ENCODE measurements at regions not wholly inside any gene's neighbourhood (a gene's known extent, or its start where the extent isn't known, plus 50 kb on each side); places are given as distances from the start of the nearest gene placed in this dataset.

DNA sequence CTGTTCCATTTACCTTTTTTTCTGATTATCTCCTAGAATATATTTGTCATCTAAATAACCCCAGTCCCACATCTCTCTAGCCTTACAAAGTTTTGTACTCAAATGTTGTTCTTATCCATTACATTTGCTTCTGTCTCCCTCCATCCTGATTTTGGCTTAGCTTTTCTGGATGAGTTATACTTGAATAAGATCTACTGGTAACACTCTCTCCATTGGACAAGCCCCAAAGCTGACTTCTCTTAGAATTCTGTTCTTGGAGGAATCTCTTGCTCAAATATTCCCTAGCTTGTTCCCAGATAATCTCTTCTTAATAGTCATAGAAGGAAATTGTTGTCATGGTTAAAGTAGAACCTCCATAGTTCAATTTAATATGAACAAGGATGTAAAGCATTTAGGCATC, 115.5 kb upstream of the HS3ST1 start:
- POLR2A ChIA-PET: no interaction called here
- TF ChIP-seq, protein P1, sequence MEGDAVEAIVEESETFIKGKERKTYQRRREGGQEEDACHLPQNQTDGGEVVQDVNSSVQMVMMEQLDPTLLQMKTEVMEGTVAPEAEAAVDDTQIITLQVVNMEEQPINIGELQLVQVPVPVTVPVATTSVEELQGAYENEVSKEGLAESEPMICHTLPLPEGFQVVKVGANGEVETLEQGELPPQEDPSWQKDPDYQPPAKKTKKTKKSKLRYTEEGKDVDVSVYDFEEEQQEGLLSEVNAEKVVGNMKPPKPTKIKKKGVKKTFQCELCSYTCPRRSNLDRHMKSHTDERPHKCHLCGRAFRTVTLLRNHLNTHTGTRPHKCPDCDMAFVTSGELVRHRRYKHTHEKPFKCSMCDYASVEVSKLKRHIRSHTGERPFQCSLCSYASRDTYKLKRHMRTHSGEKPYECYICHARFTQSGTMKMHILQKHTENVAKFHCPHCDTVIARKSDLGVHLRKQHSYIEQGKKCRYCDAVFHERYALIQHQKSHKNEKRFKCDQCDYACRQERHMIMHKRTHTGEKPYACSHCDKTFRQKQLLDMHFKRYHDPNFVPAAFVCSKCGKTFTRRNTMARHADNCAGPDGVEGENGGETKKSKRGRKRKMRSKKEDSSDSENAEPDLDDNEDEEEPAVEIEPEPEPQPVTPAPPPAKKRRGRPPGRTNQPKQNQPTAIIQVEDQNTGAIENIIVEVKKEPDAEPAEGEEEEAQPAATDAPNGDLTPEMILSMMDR (IDR thresholded peaks at IDR 0.05): no peak
- ATAC-seq (ENCODE audit: poor library complexity) (no peak), DNase-seq (no peak)
- peaks cover under 1% of the 10 kb centered on the region for H3K27me3 Mint-ChIP-seq
- no peaks in the 10 kb centered on the region for H3K27me3 ChIP-seq (ENCODE audit: control insufficient read depth in 1 of 2, insufficient read depth in 2 of 2, low read length in 2 of 2)
- CTCF ChIA-PET: no interaction called here
- H3K27ac Mint-ChIP-seq: no peak overlapping the region
- no peaks in the 10 kb centered on the region for H3K4me1 Mint-ChIP-seq (ENCODE audit: low read depth)
- intact Hi-C loops (cut with DNase I, micrococcal nuclease): no loop called here
- H3K4me3 Mint-ChIP-seq: no peak overlapping the region
- H3K4me3 ChIP-seq (ENCODE audit: low read length): no peak overlapping the region
- H3K4me1 ChIP-seq (ENCODE audit: insufficient read depth, low read length): no peaks in the 10 kb centered on the region
- no peaks in the 10 kb centered on the region for H3K9me3 Mint-ChIP-seq
- H3K36me3 ChIP-seq (ENCODE audit: insufficient read depth, low read length): no peaks in the 10 kb centered on the region
- H3K27ac ChIP-seq (ENCODE audit: low read depth in 1 of 2, low read length in 2 of 2): no peak overlapping the region
- H3K36me3 Mint-ChIP-seq (ENCODE audit: low read depth): no peaks in the 10 kb centered on the region
- H3K9me3 ChIP-seq (ENCODE audit: control insufficient read depth in 1 of 2, insufficient read depth in 1 of 2, low read length in 2 of 2): no peaks in the 10 kb centered on the region

DNA sequence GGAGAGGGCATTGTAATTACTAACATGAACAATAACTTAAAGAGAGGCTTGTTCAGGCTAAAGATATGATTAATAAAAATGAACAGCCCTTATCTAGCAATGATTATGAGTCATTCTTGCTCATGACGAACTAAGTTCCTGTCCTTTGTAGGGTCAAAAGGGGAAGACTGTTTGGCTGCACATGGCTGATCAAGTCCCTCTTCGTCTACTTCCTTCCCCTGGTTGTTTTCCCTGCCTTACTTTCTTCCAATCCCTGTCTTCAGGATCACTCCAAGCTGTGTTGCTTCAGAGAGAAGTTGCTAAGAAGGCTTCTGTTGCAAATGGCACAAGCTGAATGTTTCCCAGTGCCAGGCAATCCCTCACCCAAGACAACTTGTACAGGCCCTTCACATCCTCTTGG, 115.0 kb upstream of the HS3ST1 start:
- Mint-ChIP-seq H3K36me3 (ENCODE audit: low read depth) (no peaks in the 10 kb centered on the region), H3K4me1 (ENCODE audit: low read depth) (no peaks in the 10 kb centered on the region), H3K27ac (no peak overlapping the region), H3K27me3 (no peaks in the 10 kb centered on the region), H3K9me3 (no peaks in the 10 kb centered on the region), H3K4me3 (no peak overlapping the region)
- TF ChIP-seq, protein P1 (IDR thresholded peaks at IDR 0.05): no peak
- ChIA-PET CTCF (no interaction called here), POLR2A (no interaction called here)
- no peak overlapping the region for H3K4me3 ChIP-seq (ENCODE audit: low read length)
- intact Hi-C loops (cut with DNase I, micrococcal nuclease): no loop called here
- H3K36me3 ChIP-seq (ENCODE audit: insufficient read depth, low read length): no peaks in the 10 kb centered on the region
- no peaks in the 10 kb centered on the region for H3K4me1 ChIP-seq (ENCODE audit: insufficient read depth, low read length)
- H3K9me3 ChIP-seq (ENCODE audit: control insufficient read depth in 1 of 2, insufficient read depth in 1 of 2, low read length in 2 of 2): no peaks in the 10 kb centered on the region
- ATAC-seq (ENCODE audit: poor library complexity): no peak
- no peak overlapping the region for H3K27ac ChIP-seq (ENCODE audit: low read depth in 1 of 2, low read length in 2 of 2)
- DNase-seq: peak in 2 of 14 experiments; percentile 29 to 31
- H3K27me3 ChIP-seq (ENCODE audit: control insufficient read depth in 1 of 2, insufficient read depth in 2 of 2, low read length in 2 of 2): no peaks in the 10 kb centered on the region

DNA sequence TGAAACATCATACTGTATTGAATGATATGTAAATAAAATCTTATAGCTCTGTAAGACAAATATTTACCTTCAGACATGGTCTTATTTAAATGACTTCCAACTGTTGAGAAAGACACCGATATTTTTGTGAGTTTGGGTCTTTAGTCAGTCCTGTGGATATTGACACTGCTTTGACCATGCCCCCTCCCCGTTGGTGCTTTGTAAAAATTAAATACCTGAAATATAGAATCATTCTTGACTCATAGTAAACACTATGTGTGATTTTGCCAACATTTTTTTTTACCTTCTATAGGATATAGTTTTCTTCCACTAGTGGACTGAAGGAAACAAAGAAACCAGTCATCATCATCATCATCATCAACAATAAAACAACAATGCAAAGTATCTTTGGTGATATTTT, 114.3 kb upstream of the HS3ST1 start:
- Histone ChIP-seq H3K27ac (ENCODE audit: low read depth in 1 of 2, low read length in 2 of 2) (no peak overlapping the region), H3K36me3 (ENCODE audit: insufficient read depth, low read length) (no peaks in the 10 kb centered on the region), H3K27me3 (ENCODE audit: control insufficient read depth in 1 of 2, insufficient read depth in 2 of 2, low read length in 2 of 2) (no peaks in the 10 kb centered on the region), H3K4me1 (ENCODE audit: insufficient read depth, low read length) (no peaks in the 10 kb centered on the region), H3K9me3 (ENCODE audit: control insufficient read depth in 1 of 2, insufficient read depth in 1 of 2, low read length in 2 of 2) (no peaks in the 10 kb centered on the region), H3K4me3 (ENCODE audit: low read length) (no peak overlapping the region)
- TF ChIP-seq, protein P1 (IDR thresholded peaks at IDR 0.05): no peak
- Mint-ChIP-seq H3K4me3 (no peak overlapping the region), H3K9me3 (no peaks in the 10 kb centered on the region), H3K4me1 (ENCODE audit: low read depth) (no peaks in the 10 kb centered on the region), H3K27ac (no peak overlapping the region), H3K36me3 (ENCODE audit: low read depth) (no peaks in the 10 kb centered on the region), H3K27me3 (no peaks in the 10 kb centered on the region)
- DNase-seq (no peak), ATAC-seq (ENCODE audit: poor library complexity) (no peak)
- ChIA-PET POLR2A (no interaction called here), CTCF (no interaction called here)
- intact Hi-C loops (cut with DNase I, micrococcal nuclease): no loop called here
